Activated CD4-positive, alpha-beta T cell treated with anti-CD3 and anti-CD28 coated beads for 36 hours (primary cell): ENCODE measurements at regions not wholly inside any gene's neighbourhood (a gene's known extent, or its start where the extent isn't known, plus 50 kb on each side); places are given as distances from the start of the nearest gene placed in this dataset.
"Not testable (repeated sequence)": the region's sequence is repeated elsewhere in the genome, so short reads cannot be mapped to it uniquely, and the experiment has no call there.

Source experiments
- ATAC-seq: fragments of 200-7000 bp; cut with Tn5 transposase; one replicate; pipeline ENCODE4 v1.10.0; 2021; ENCODE audit warnings: mild to moderate bottlenecking, moderate library complexity
- CTCF ChIA-PET: fragments of 350-600 bp; sonication (Branson Sonifier 250); formaldehyde crosslinking; loops from one replicate; lab custom pipeline; 2021; ENCODE audit warnings: antibody characterized with exemption; lab: Charles Lee
- POLR2A ChIA-PET: fragments of 350-600 bp; sonication (Branson Sonifier 250); formaldehyde crosslinking; loops from one replicate; lab custom pipeline; 2021; ENCODE audit warnings: antibody characterized with exemption, inconsistent platforms; lab: Charles Lee
- DNase-seq: peaks from one replicate; pipeline ENCODE4 v3.0.0-alpha.2; 2020
- H3K27ac Mint-ChIP-seq: one replicate; pipeline ENCODE4 v1.8.0; 2021; ENCODE audit warnings: mixed read lengths
- H3K27me3 Mint-ChIP-seq: one replicate; pipeline ENCODE4 v1.8.0; 2021; ENCODE audit warnings: mixed read lengths
- H3K36me3 Mint-ChIP-seq: one replicate; pipeline ENCODE4 v1.8.0; 2021; ENCODE audit warnings: low read depth, mixed read lengths
- H3K4me1 Mint-ChIP-seq: one replicate; pipeline ENCODE4 v1.8.0; 2021; ENCODE audit warnings: mixed read lengths
- H3K4me3 Mint-ChIP-seq: one replicate; pipeline ENCODE4 v1.8.0; 2021; ENCODE audit warnings: mild to moderate bottlenecking, moderate library complexity, mixed read lengths
- H3K9me3 Mint-ChIP-seq: one replicate; pipeline ENCODE4 v1.8.0; 2021; ENCODE audit warnings: low read depth, mixed read lengths
- intact Hi-C, 2 experiments: fragments of 100-400 bp; cut with DNase I in 1 of 2; cut with micrococcal nuclease in 1 of 2; formaldehyde crosslinking; loops; one replicate each; pipeline versions ENCODE4 v1.14.2 to v1.15.1; 2022 to 2024; cut with DNase I, micrococcal nuclease

- CTCF ChIA-PET: no interaction called here
- POLR2A ChIA-PET: no interaction called here
- H3K9me3 Mint-ChIP-seq: peaks cover 9% of the 10 kb centered on the region
- intact Hi-C loops: no loop called here
- no peak for ATAC-seq
- no peaks in the 10 kb centered on the region for H3K36me3 Mint-ChIP-seq
- no peak overlapping the region for H3K4me3 Mint-ChIP-seq
- no peak for DNase-seq
- H3K4me1 Mint-ChIP-seq: no peaks in the 10 kb centered on the region
- no peaks in the 10 kb centered on the region for H3K27me3 Mint-ChIP-seq
- H3K27ac Mint-ChIP-seq: no peak overlapping the region
Measured at GRCh38 chr12:127785986-127786590, 480.9 kb upstream of the TMEM132C start.

- Mint-ChIP-seq H3K4me1 (no peaks in the 10 kb centered on the region), H3K27ac (no peak overlapping the region), H3K36me3 (no peaks in the 10 kb centered on the region), H3K4me3 (no peak overlapping the region), H3K27me3 (no peaks in the 10 kb centered on the region), H3K9me3 (peaks cover 9% of the 10 kb centered on the region)
- intact Hi-C loops: no loop called here
- ATAC-seq (no peak), DNase-seq (no peak)
- ChIA-PET CTCF (no interaction called here), POLR2A (no interaction called here)
Measured at GRCh38 chr12:127787544-127787943, 479.4 kb upstream of the TMEM132C start.

GRCh38 chr12:127790376-127790775 is 476.6 kb upstream of the TMEM132C start:
- H3K36me3 Mint-ChIP-seq: no peaks in the 10 kb centered on the region
- intact Hi-C loops: no loop called here

GRCh38 chr12:127791217-127791616 is 475.8 kb upstream of the TMEM132C start:
- H3K36me3 Mint-ChIP-seq: no peaks in the 10 kb centered on the region
- ChIA-PET CTCF (no interaction called here), POLR2A (no interaction called here)
- intact Hi-C loops: no loop called here
- H3K27ac Mint-ChIP-seq: no peak overlapping the region
- no peak for ATAC-seq
- H3K4me3 Mint-ChIP-seq: no peak overlapping the region
- H3K9me3 Mint-ChIP-seq: peaks cover 7% of the 10 kb centered on the region
- H3K27me3 Mint-ChIP-seq: no peaks in the 10 kb centered on the region
- no peaks in the 10 kb centered on the region for H3K4me1 Mint-ChIP-seq
- no peak for DNase-seq

More at GRCh38 chr12:127790376-127790775, 476.6 kb upstream of the TMEM132C start:
- ATAC-seq (no peak), DNase-seq (no peak)
- Mint-ChIP-seq H3K4me3 (no peak overlapping the region), H3K27ac (no peak overlapping the region), H3K27me3 (no peaks in the 10 kb centered on the region), H3K4me1 (no peaks in the 10 kb centered on the region), H3K9me3 (peaks cover 7% of the 10 kb centered on the region)
- POLR2A ChIA-PET: no interaction called here
- CTCF ChIA-PET: no interaction called here

- peaks cover 3% of the 10 kb centered on the region for H3K9me3 Mint-ChIP-seq
- H3K4me1 Mint-ChIP-seq: no peaks in the 10 kb centered on the region
- ATAC-seq (no peak), DNase-seq (no peak)
- POLR2A ChIA-PET: no interaction called here
- no peaks in the 10 kb centered on the region for H3K36me3 Mint-ChIP-seq
- no peak overlapping the region for H3K4me3 Mint-ChIP-seq
- CTCF ChIA-PET: no interaction called here
- H3K27ac Mint-ChIP-seq: no peak overlapping the region
- intact Hi-C loops: no loop called here
- H3K27me3 Mint-ChIP-seq: no peaks in the 10 kb centered on the region
Measured at GRCh38 chr12:127797918-127798317, 469.1 kb upstream of the TMEM132C start.

- H3K4me1 Mint-ChIP-seq: no peaks in the 10 kb centered on the region
- H3K4me3 Mint-ChIP-seq: no peak overlapping the region
- DNase-seq: no peak
- H3K27ac Mint-ChIP-seq: no peak overlapping the region
- H3K36me3 Mint-ChIP-seq: no peaks in the 10 kb centered on the region
- ChIA-PET CTCF (no interaction called here), POLR2A (no interaction called here)
- no peak for ATAC-seq
- no peaks in the 10 kb centered on the region for H3K9me3 Mint-ChIP-seq
- intact Hi-C loops: no loop called here
- H3K27me3 Mint-ChIP-seq: no peaks in the 10 kb centered on the region
Measured at GRCh38 chr12:127802271-127802670, 464.7 kb upstream of the TMEM132C start.

GRCh38 chr12:127803545-127803944 is 463.4 kb upstream of the TMEM132C start:
- no peaks in the 10 kb centered on the region for H3K4me1 Mint-ChIP-seq
- no peaks in the 10 kb centered on the region for H3K36me3 Mint-ChIP-seq
- ChIA-PET POLR2A (no interaction called here), CTCF (no interaction called here)
- intact Hi-C loops: no loop called here
- H3K27ac Mint-ChIP-seq: no peak overlapping the region
- DNase-seq: no peak
- no peaks in the 10 kb centered on the region for H3K27me3 Mint-ChIP-seq
- H3K9me3 Mint-ChIP-seq: no peaks in the 10 kb centered on the region
- no peak for ATAC-seq
- no peak overlapping the region for H3K4me3 Mint-ChIP-seq

GRCh38 chr12:127809275-127809674 is 457.7 kb upstream of the TMEM132C start:
- Mint-ChIP-seq H3K27ac (no peak overlapping the region), H3K4me1 (no peaks in the 10 kb centered on the region), H3K9me3 (no peaks in the 10 kb centered on the region), H3K27me3 (no peaks in the 10 kb centered on the region), H3K36me3 (no peaks in the 10 kb centered on the region), H3K4me3 (no peak overlapping the region)
- DNase-seq (no peak), ATAC-seq (no peak)
- CTCF ChIA-PET: no interaction called here
- POLR2A ChIA-PET: interaction anchor here (0.8 kb wide), 1 partner anchor 472 kb away, joined by 5 read pairs; no protein-coding TSS in a partner anchor
- intact Hi-C loops: no loop called here

GRCh38 chr12:127810041-127810440 is 456.9 kb upstream of the TMEM132C start:
- H3K27ac Mint-ChIP-seq: no peak overlapping the region
- intact Hi-C loops: no loop called here
- CTCF ChIA-PET: no interaction called here
- H3K9me3 Mint-ChIP-seq: peaks cover 5% of the 10 kb centered on the region
- DNase-seq: no peak
- H3K4me3 Mint-ChIP-seq: no peak overlapping the region
- no peaks in the 10 kb centered on the region for H3K36me3 Mint-ChIP-seq
- H3K4me1 Mint-ChIP-seq: no peaks in the 10 kb centered on the region
- no peak for ATAC-seq
- no peaks in the 10 kb centered on the region for H3K27me3 Mint-ChIP-seq
- POLR2A ChIA-PET: no interaction called here

- POLR2A ChIA-PET, H3K36me3 Mint-ChIP-seq, intact Hi-C loops, CTCF ChIA-PET, DNase-seq, ATAC-seq, H3K4me1 Mint-ChIP-seq, H3K27me3 Mint-ChIP-seq, H3K9me3 Mint-ChIP-seq, H3K4me3 Mint-ChIP-seq, H3K27ac Mint-ChIP-seq: not testable (repeated sequence)
Measured at GRCh38 chr12:127810459-127810858, 456.5 kb upstream of the TMEM132C start.

GRCh38 chr12:127811988-127812387 is 455.0 kb upstream of the TMEM132C start:
- H3K36me3 Mint-ChIP-seq: no peaks in the 10 kb centered on the region
- no peak overlapping the region for H3K4me3 Mint-ChIP-seq
- no peaks in the 10 kb centered on the region for H3K4me1 Mint-ChIP-seq
- ATAC-seq (no peak), DNase-seq (no peak)
- H3K27ac Mint-ChIP-seq: no peak overlapping the region
- intact Hi-C loops: no loop called here
- CTCF ChIA-PET: no interaction called here
- POLR2A ChIA-PET: no interaction called here
- peaks cover 7% of the 10 kb centered on the region for H3K9me3 Mint-ChIP-seq
- no peaks in the 10 kb centered on the region for H3K27me3 Mint-ChIP-seq

GRCh38 chr12:127813147-127813546 is 453.8 kb upstream of the TMEM132C start:
- ATAC-seq: no peak
- CTCF ChIA-PET: interaction anchor here (0.6 kb wide), 1 partner anchor 38 kb away, joined by 4 read pairs; no protein-coding TSS in a partner anchor
- no peak for DNase-seq
- POLR2A ChIA-PET: no interaction called here
- no peak overlapping the region for H3K27ac Mint-ChIP-seq
- intact Hi-C loops: no loop called here
- H3K36me3 Mint-ChIP-seq: no peaks in the 10 kb centered on the region
- H3K4me3 Mint-ChIP-seq: no peak overlapping the region
- H3K4me1 Mint-ChIP-seq: no peaks in the 10 kb centered on the region
- no peaks in the 10 kb centered on the region for H3K27me3 Mint-ChIP-seq
- peaks cover 7% of the 10 kb centered on the region for H3K9me3 Mint-ChIP-seq
